ENCODE measurements at regions not wholly inside any gene's neighbourhood (a gene's known extent, or its start where the extent isn't known, plus 50 kb on each side); places are given as distances from the start of the nearest gene placed in this dataset.
"Not testable (repeated sequence)": the region's sequence is repeated elsewhere in the genome, so short reads cannot be mapped to it uniquely, and the experiment has no call there.

GRCh38 chr11:69874984-69875624 is 55.9 kb upstream of the FGF3 start:
- H3K4me1 ChIP-seq = no peaks in the 10 kb centered on the region
- no peaks in the 10 kb centered on the region for H3K9me3 ChIP-seq
- WGBS, 2 donors (ENCODE audit: low coverage in 1 of 2) = 59% methylated on average over 21 of the region's 21 CpGs; no CpG with 5 or more reads in 1 of the 2 donors
- intact Hi-C loops (cut with DNase I; ENCODE audit: low total_unique reads) (no loop called here), in situ Hi-C loops (cut with MboI; ENCODE audit: low pct_ligation_motif_present in 1 of 4, low pct_unique_long_range_greater_than_20kb in 1 of 4, low sequenced_read_pairs in 3 of 4) (loop anchor here in 1 of 4 donors (25.0 kb wide), 1 partner anchor 163 kb away; the partner anchor contains the start of gene FGF19)
- no peak for TF ChIP-seq POLR2AphosphoS5 (IDR thresholded peaks at IDR 0.05)
- TF ChIP-seq CTCF (IDR thresholded peaks at IDR 0.05) = no peak
- no peak for TF ChIP-seq EP300 (IDR thresholded peaks at IDR 0.05; ENCODE audit: low read depth)
- no peak for TF ChIP-seq POLR2A (IDR thresholded peaks at IDR 0.05)
- H3K27ac ChIP-seq = no peak overlapping the region
- DNase-seq = peak; percentile 3
- no peak overlapping the region for H3K4me3 ChIP-seq
- H3K27me3 ChIP-seq = peaks cover 4% of the 10 kb centered on the region
- H3K36me3 ChIP-seq = no peaks in the 10 kb centered on the region

DNA sequence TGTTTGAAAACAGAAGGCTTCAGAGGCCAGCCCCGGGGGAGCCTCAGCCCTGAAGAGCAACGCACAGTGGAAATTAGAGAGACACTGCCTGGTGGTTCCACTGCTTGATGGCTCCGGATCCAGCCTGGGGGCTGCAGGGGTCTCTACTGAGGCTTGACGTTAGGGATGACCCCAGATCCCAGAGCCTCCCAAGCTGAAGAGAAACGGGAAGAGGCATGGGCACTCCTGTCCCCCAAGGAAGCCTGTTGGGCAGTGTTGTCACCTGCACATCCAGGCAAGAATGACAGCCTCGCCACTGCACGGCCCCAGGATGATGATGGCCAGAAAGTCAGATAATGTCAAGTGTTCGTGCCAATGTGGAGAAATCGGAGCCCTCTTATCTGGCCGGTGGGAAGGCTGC is 56.8 kb upstream of the FGF3 start:
- DNase-seq = peak; percentile 3
- intact Hi-C loops (cut with DNase I; ENCODE audit: low total_unique reads) = no loop called here
- no peak overlapping the region for H3K4me3 ChIP-seq
- 92% methylated on average over 8 of the region's 10 CpGs; no CpG with 5 or more reads in 1 of the 2 donors for WGBS, 2 donors (ENCODE audit: low coverage in 1 of 2)
- peaks cover 4% of the 10 kb centered on the region for H3K27me3 ChIP-seq
- H3K4me1 ChIP-seq = no peaks in the 10 kb centered on the region
- no peak for TF ChIP-seq POLR2A (IDR thresholded peaks at IDR 0.05)
- no peaks in the 10 kb centered on the region for H3K36me3 ChIP-seq
- H3K9me3 ChIP-seq = no peaks in the 10 kb centered on the region
- H3K27ac ChIP-seq = no peak overlapping the region
- in situ Hi-C loops (cut with MboI; ENCODE audit: low pct_ligation_motif_present in 1 of 4, low pct_unique_long_range_greater_than_20kb in 1 of 4, low sequenced_read_pairs in 3 of 4) = loop anchor here in 1 of 4 donors (25.0 kb wide), 1 partner anchor 164 kb away; the partner anchor contains the start of gene FGF19

DNA sequence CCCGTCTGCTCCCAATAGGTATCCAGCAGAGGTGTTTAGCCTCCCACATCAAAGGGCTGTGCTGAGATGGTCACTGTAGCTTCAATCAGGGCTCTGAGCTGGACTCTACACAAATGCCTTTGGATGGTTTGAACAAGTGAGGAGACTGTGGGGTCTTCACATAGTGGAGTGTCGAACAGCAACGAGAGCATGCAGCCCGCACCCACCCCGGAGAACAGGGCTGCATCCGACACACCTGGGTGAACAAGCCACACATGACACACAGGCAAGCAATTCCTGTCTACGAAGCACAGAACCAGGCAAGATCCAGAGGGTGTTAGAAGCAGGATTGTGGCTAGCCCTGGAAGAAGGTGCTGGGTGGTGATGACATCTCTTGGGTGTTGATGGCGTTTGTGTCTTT is 58.0 kb upstream of the FGF3 start:
- Histone ChIP-seq H3K9me3 (no peaks in the 10 kb centered on the region), H3K27ac (no peak overlapping the region), H3K36me3 (no peaks in the 10 kb centered on the region), H3K27me3 (peaks cover 4% of the 10 kb centered on the region), H3K4me1 (no peaks in the 10 kb centered on the region), H3K4me3 (no peak overlapping the region)
- TF ChIP-seq CTCF (IDR thresholded peaks at IDR 0.05) (no peak), POLR2A (IDR thresholded peaks at IDR 0.05) (no peak), POLR2AphosphoS5 (IDR thresholded peaks at IDR 0.05) (no peak), EP300 (IDR thresholded peaks at IDR 0.05; ENCODE audit: low read depth) (no peak)
- in situ Hi-C loops (cut with MboI; ENCODE audit: low pct_ligation_motif_present in 1 of 4, low pct_unique_long_range_greater_than_20kb in 1 of 4, low sequenced_read_pairs in 3 of 4) = loop anchor here in 1 of 4 donors (25.0 kb wide), 1 partner anchor 165 kb away; the partner anchor contains the start of gene FGF19
- intact Hi-C loops (cut with DNase I; ENCODE audit: low total_unique reads) = no loop called here
- DNase-seq = peak; percentile 5
- 82 to 83% methylated on average over 2 to 8 of the region's 8 CpGs for WGBS, 2 donors (ENCODE audit: low coverage in 1 of 2)

GRCh38 chr11:69877704-69878103 is 58.5 kb upstream of the FGF3 start:
- H3K27me3 ChIP-seq; H3K36me3 ChIP-seq; H3K27ac ChIP-seq; H3K4me3 ChIP-seq; H3K9me3 ChIP-seq; H3K4me1 ChIP-seq; DNase-seq; intact Hi-C loops (cut with DNase I; ENCODE audit: low total_unique reads): not testable (repeated sequence)
- in situ Hi-C loops (cut with MboI; ENCODE audit: low pct_ligation_motif_present in 1 of 4, low pct_unique_long_range_greater_than_20kb in 1 of 4, low sequenced_read_pairs in 3 of 4) = loop anchor here in 1 of 4 donors (25.0 kb wide), 1 partner anchor 165 kb away; the partner anchor contains the start of gene FGF19
- WGBS, 2 donors (ENCODE audit: low coverage in 1 of 2) = 88 to 89% methylated on average over 5 to 7 of the region's 7 CpGs

DNA sequence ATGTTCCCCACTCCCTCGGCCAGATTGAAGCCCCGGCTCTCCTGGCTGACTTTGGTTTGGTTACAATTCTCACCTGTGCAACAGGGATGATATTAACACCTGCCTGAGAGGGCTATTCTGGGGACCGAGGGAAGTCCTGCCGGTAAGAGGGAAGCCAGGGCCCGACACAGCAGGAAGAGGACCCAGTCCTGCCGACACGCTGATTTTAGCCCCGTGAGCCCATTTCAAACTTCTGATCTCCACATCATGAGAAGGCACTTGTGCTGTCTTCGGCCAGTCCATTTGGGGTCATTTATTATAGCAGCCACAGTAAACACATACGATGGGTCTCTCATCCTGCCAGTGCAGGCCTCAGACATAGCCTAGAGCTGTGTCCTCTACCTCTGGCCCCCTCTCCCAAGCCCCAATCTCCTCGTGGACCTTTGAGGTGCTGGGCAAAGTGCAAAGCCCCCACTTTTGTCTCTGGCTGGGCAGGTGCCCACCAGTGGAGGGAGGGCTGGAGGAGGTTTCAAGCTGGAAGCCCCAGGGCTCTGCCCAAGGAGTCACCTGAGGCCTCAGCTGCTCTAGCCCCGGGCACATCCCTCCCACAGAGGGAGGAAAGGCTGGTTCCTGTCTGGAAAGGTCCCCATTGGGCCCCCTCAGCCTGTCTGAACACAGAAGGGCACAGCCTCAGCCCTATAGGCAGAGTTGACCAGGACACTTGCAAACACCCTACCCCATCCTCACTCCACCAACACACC is 59.1 kb upstream of the FGF3 start:
- Histone ChIP-seq H3K36me3 (no peaks in the 10 kb centered on the region), H3K4me1 (no peaks in the 10 kb centered on the region), H3K27ac (no peak overlapping the region), H3K9me3 (no peaks in the 10 kb centered on the region), H3K27me3 (peaks cover 4% of the 10 kb centered on the region), H3K4me3 (no peak overlapping the region)
- peak; percentile 3 for DNase-seq
- no peak for TF ChIP-seq EP300 (IDR thresholded peaks at IDR 0.05; ENCODE audit: low read depth)
- no peak for TF ChIP-seq POLR2AphosphoS5 (IDR thresholded peaks at IDR 0.05)
- TF ChIP-seq CTCF (IDR thresholded peaks at IDR 0.05) = no peak
- TF ChIP-seq POLR2A (IDR thresholded peaks at IDR 0.05) = no peak
- in situ Hi-C loops (cut with MboI; ENCODE audit: low pct_ligation_motif_present in 1 of 4, low pct_unique_long_range_greater_than_20kb in 1 of 4, low sequenced_read_pairs in 3 of 4) (loop anchor here in 1 of 4 donors (25.0 kb wide), 1 partner anchor 166 kb away; the partner anchor contains the start of gene FGF19), intact Hi-C loops (cut with DNase I; ENCODE audit: low total_unique reads) (no loop called here)
- WGBS, 2 donors (ENCODE audit: low coverage in 1 of 2) = 75 to 100% methylated on average over 4 to 12 of the region's 12 CpGs
